Nephron (organoid): ENCODE measurements at regions not wholly inside any gene's neighbourhood (a gene's known extent, or its start where the extent isn't known, plus 50 kb on each side); places are given as distances from the start of the nearest gene placed in this dataset.
A peak's percentile ranks its signal among the peaks of the same experiment; 100 is the strongest.

Experiments
- H3K27ac Mint-ChIP-seq, 3 experiments: 2 replicates each; pipeline ENCODE4 v1.8.0; 2020; ENCODE audit warnings: mixed read lengths in 3 of 3, mild to moderate bottlenecking in 2 of 3, moderate library complexity in 1 of 3
- H3K27me3 Mint-ChIP-seq: 2 replicates; pipeline ENCODE4 v1.8.0; 2021; ENCODE audit warnings: low read depth, mild to moderate bottlenecking, moderate library complexity, mixed read lengths
- H3K36me3 Mint-ChIP-seq: 2 replicates; pipeline ENCODE4 v1.8.0; 2020; ENCODE audit warnings: low read depth, mixed read lengths
- H3K4me1 Mint-ChIP-seq: 2 replicates; pipeline ENCODE4 v1.8.0; 2020; ENCODE audit warnings: mixed read lengths
- H3K4me3 Mint-ChIP-seq, 3 experiments: 2 replicates each; pipeline ENCODE4 v1.8.0; 2020; ENCODE audit warnings: mild to moderate bottlenecking in 3 of 3, mixed read lengths in 3 of 3, moderate library complexity in 2 of 3
- H3K9me3 Mint-ChIP-seq: 2 replicates; pipeline ENCODE4 v1.8.0; 2020; ENCODE audit warnings: mixed read lengths
- TF ChIP-seq, protein P1 (sequence below), 3 experiments: fragments of 200-600 bp; sonication (generic); IDR thresholded peaks; one replicate each; pipeline ENCODE4 v1.5.0; 2021; ENCODE audit warnings: antibody characterized with exemption in 3 of 3; ENCODE audit not compliant: unreplicated experiment in 3 of 3

DNA sequence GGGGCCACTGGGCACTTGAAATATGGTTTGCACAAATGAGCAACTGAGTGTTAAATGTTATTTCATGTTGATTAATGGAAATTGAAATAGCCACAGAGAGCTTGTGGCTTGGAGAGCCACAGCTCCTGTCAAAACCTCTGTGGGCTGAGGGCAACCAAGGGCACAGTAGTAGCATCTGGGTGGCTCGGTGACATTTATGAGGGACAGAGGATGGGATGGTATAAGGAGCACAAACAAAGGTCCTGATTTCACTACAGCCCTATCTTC, 215.9 kb downstream of the SOX9 start:
- Mint-ChIP-seq H3K4me1 (peaks cover 23% of the 10 kb centered on the region), H3K9me3 (no peaks in the 10 kb centered on the region), H3K4me3 (no peak overlapping the region), H3K36me3 (no peaks in the 10 kb centered on the region), H3K27ac (no peak overlapping the region), H3K27me3 (peaks cover 57% of the 10 kb centered on the region)
- TF ChIP-seq, protein P1, sequence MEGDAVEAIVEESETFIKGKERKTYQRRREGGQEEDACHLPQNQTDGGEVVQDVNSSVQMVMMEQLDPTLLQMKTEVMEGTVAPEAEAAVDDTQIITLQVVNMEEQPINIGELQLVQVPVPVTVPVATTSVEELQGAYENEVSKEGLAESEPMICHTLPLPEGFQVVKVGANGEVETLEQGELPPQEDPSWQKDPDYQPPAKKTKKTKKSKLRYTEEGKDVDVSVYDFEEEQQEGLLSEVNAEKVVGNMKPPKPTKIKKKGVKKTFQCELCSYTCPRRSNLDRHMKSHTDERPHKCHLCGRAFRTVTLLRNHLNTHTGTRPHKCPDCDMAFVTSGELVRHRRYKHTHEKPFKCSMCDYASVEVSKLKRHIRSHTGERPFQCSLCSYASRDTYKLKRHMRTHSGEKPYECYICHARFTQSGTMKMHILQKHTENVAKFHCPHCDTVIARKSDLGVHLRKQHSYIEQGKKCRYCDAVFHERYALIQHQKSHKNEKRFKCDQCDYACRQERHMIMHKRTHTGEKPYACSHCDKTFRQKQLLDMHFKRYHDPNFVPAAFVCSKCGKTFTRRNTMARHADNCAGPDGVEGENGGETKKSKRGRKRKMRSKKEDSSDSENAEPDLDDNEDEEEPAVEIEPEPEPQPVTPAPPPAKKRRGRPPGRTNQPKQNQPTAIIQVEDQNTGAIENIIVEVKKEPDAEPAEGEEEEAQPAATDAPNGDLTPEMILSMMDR (IDR thresholded peaks at IDR 0.05; ENCODE audit: unreplicated experiment in 3 of 3): no peak

DNA sequence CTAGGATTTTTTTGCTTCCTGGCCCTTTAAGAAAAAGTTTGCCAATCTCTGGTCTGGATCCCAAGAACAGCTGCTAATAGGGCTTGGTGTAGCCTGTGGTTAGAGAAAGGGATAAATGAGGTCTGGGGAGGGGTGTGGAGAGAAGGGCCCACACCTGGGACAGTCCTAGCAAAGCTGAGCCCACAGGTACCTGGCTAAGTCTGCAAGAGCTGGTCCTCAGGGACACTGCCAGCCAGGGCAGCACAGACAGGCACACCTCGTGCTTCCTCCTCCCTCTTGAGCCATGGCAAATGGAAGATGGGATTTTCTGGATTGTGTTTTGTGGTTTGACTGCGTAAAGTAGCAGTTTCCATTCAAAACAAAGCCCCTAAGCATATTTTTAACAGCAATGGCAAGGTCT, 217.5 kb downstream of the SOX9 start:
- H3K9me3 Mint-ChIP-seq: no peaks in the 10 kb centered on the region
- TF ChIP-seq, protein P1 (IDR thresholded peaks at IDR 0.05; ENCODE audit: unreplicated experiment in 3 of 3): no peak
- H3K27me3 Mint-ChIP-seq: peaks cover 53% of the 10 kb centered on the region
- H3K36me3 Mint-ChIP-seq: no peaks in the 10 kb centered on the region
- no peak overlapping the region for H3K4me3 Mint-ChIP-seq
- H3K4me1 Mint-ChIP-seq: peaks cover 32% of the 10 kb centered on the region
- H3K27ac Mint-ChIP-seq: peak overlapping the region in 1 of 3 experiments; percentile 59

DNA sequence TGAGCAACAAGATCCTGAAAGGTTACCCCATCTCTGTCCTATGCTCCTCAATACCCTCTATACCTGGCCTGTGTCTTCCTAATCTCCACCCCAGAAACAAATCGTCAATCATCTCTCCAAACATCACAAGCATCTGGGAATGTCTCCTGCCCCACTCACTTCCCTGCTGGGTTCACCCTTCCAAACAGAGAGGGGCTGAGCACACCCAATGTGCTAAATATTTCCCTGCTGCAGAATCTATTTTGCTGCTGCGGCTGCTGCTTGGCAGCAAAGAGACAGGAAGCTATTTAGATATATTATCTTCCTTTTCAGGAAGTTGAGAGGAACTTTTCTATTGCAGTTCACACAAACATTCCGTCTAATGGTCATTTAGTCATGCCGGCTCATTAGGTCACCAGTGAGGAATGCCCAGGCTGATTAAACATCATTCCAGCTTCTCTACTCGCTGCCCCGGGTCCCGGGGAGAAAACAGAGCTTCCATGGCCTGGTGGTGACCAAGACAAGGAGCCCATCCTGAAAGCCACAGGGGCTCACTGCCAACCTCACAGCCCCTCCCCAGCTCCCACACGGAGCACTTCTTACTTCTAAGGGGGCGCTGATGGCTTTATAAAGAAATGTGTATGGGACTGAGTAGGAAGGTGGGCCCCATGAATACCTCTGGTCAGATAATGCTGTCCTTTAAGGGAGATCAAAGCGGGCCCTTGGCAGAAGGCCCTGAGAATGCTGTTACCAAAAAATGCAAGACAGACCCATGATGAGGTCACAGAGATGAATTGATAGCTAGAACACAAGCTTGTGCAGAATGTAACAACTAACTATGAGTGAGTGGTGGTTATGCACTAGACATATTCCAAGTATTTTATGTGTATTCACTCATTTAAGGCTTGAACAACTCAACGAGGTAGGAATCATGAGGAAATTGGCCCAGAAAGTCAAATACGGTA, 218.3 kb downstream of the SOX9 start:
- Mint-ChIP-seq H3K27ac (peak overlapping the region; percentile 48 to 59 (median 51)), H3K4me3 (no peak overlapping the region), H3K27me3 (peaks cover 47% of the 10 kb centered on the region), H3K4me1 (peaks cover 28% of the 10 kb centered on the region), H3K9me3 (no peaks in the 10 kb centered on the region), H3K36me3 (no peaks in the 10 kb centered on the region)
- TF ChIP-seq, protein P1 (IDR thresholded peaks at IDR 0.05; ENCODE audit: unreplicated experiment in 3 of 3): no peak

DNA sequence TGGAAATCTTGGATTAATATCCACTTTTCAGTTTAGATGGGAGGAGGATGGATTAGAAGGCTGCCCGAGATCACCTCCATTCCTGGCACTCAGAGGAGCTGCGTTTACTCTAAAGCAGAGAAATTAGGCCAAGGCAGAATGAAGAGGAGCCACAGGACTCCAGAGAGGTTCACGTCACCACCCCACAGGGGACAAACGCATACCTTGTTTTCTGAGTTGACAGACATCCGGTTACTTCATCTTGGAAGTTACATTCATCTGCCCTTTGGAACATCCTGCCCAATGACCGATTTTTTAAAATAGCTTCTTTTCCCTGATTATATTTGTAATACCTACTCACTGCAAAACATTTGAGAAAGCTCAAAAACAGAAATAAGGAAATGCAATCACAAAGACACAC, 220.0 kb downstream of the SOX9 start:
- H3K36me3 Mint-ChIP-seq: no peaks in the 10 kb centered on the region
- TF ChIP-seq, protein P1 (IDR thresholded peaks at IDR 0.05; ENCODE audit: unreplicated experiment in 3 of 3): no peak
- peaks cover 28% of the 10 kb centered on the region for H3K4me1 Mint-ChIP-seq
- H3K9me3 Mint-ChIP-seq: no peaks in the 10 kb centered on the region
- no peak overlapping the region for H3K4me3 Mint-ChIP-seq
- H3K27ac Mint-ChIP-seq: no peak overlapping the region
- H3K27me3 Mint-ChIP-seq: peaks cover 38% of the 10 kb centered on the region

DNA sequence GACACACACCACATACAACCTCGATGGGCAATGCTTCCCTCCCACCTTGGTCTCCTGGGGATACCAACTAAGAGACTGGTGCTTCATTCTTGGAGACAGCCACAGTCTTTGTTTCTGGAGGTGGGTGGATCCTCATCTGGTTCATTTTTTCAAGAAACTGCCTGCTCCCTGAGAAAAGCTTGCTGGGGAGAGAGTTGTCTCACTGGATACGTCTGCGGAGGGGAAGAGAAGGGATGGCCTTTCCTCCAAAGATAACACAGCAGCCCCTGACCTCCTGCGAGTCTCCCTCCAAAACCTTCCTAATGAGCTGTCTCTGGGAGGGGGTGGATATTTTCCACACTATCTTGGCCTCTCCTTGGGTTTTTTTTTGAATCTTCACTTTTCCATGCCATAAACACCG, 221.2 kb downstream of the SOX9 start:
- Mint-ChIP-seq H3K4me1 (peaks cover 28% of the 10 kb centered on the region), H3K27ac (peak overlapping the region; percentile 68 to 79 (median 76)), H3K27me3 (peaks cover 30% of the 10 kb centered on the region), H3K4me3 (peak overlapping the region in 2 of 3 experiments; percentile 13 to 57), H3K9me3 (no peaks in the 10 kb centered on the region), H3K36me3 (no peaks in the 10 kb centered on the region)
- TF ChIP-seq, protein P1 (IDR thresholded peaks at IDR 0.05; ENCODE audit: unreplicated experiment in 3 of 3): no peak
